CD4-positive, CD25-positive, alpha-beta regulatory T cell (primary cell): ENCODE measurements at regions not wholly inside any gene's neighbourhood (a gene's known extent, or its start where the extent isn't known, plus 50 kb on each side); places are given as distances from the start of the nearest gene placed in this dataset.

Source experiments
- ATAC-seq, 2 donors: fragments of 150-1000 bp; cut with Tn5 transposase; one replicate each; pipeline ENCODE4 v1.10.0; 2021; ENCODE audit warnings: low read depth in 2 of 2, moderate number of reproducible peaks in 2 of 2, moderate library complexity in 1 of 2
- DNase-seq, 3 donors: peaks; one replicate each; pipeline versions ENCODE4 v3.0.0 to v3.0.0-alpha.2; 2012 to 2022; ENCODE audit warnings: mixed read lengths in 1 of 3
- H3K27ac ChIP-seq: one replicate; pipeline ENCODE4 v1.7.0; 2013; ENCODE audit warnings: mild to moderate bottlenecking, low read length; ENCODE audit not compliant: insufficient read depth, poor library complexity, severe bottlenecking
- H3K27me3 ChIP-seq: one replicate; pipeline ENCODE4 v1.7.0; 2013; ENCODE audit warnings: low read length; ENCODE audit not compliant: control insufficient read depth, insufficient read depth
- H3K36me3 ChIP-seq: one replicate; pipeline ENCODE4 v1.7.0; 2013; ENCODE audit warnings: mild to moderate bottlenecking, low read length, moderate library complexity; ENCODE audit not compliant: control insufficient read depth, insufficient read depth
- H3K4me1 ChIP-seq: 2 replicates; pipeline ENCODE4 v1.7.0; 2013; ENCODE audit warnings: mild to moderate bottlenecking, low read length; ENCODE audit not compliant: insufficient read depth, control insufficient read depth, poor library complexity, severe bottlenecking
- H3K4me3 ChIP-seq: one replicate; pipeline ENCODE4 v1.7.0; 2013; ENCODE audit warnings: low read depth, mild to moderate bottlenecking, low read length, moderate library complexity
- H3K9me3 ChIP-seq, 2 experiments: 1 replicate in 1 of 2; 2 replicates in 1 of 2; pipeline ENCODE4 v1.7.0; 2013; ENCODE audit warnings: low read length in 2 of 2, mild to moderate bottlenecking in 1 of 2, moderate library complexity in 1 of 2; ENCODE audit not compliant: control insufficient read depth in 2 of 2
- H3K27ac Mint-ChIP-seq, 3 donors: one replicate each; pipeline ENCODE4 v1.8.0; 2020 to 2022; ENCODE audit warnings: mild to moderate bottlenecking in 3 of 3, mixed read lengths in 3 of 3, moderate library complexity in 2 of 3
- H3K27me3 Mint-ChIP-seq: one replicate; pipeline ENCODE4 v1.8.0; 2022; ENCODE audit warnings: mild to moderate bottlenecking, mixed read lengths
- H3K36me3 Mint-ChIP-seq: one replicate; pipeline ENCODE4 v1.8.0; 2020; ENCODE audit warnings: mixed read lengths
- H3K4me1 Mint-ChIP-seq, 4 donors: one replicate each; pipeline ENCODE4 v1.8.0; 2020 to 2022; ENCODE audit warnings: mixed read lengths in 4 of 4, mild to moderate bottlenecking in 1 of 4
- H3K4me3 Mint-ChIP-seq, 4 donors: one replicate each; pipeline ENCODE4 v1.8.0; 2020 to 2022; ENCODE audit warnings: mild to moderate bottlenecking in 4 of 4, mixed read lengths in 4 of 4, moderate library complexity in 3 of 4
- H3K9me3 Mint-ChIP-seq, 7 donors: one replicate each; pipeline ENCODE4 v1.8.0; 2020 to 2022; ENCODE audit warnings: mixed read lengths in 7 of 7, mild to moderate bottlenecking in 3 of 7, moderate library complexity in 2 of 7

- Mint-ChIP-seq H3K36me3 (no peaks in the 10 kb centered on the region), H3K4me1 (no peaks in the 10 kb centered on the region), H3K9me3 (peaks cover 3 to 9% (median 4%) of the 10 kb centered on the region in 7 donors), H3K27me3 (no peaks in the 10 kb centered on the region), H3K27ac (no peak overlapping the region), H3K4me3 (no peak overlapping the region)
- H3K27me3 ChIP-seq: no peaks in the 10 kb centered on the region
- ATAC-seq: no peak
- H3K36me3 ChIP-seq: no peaks in the 10 kb centered on the region
- H3K27ac ChIP-seq: no peak overlapping the region
- DNase-seq: no peak
- no peak overlapping the region for H3K4me3 ChIP-seq
- no peaks in the 10 kb centered on the region for H3K4me1 ChIP-seq
- H3K9me3 ChIP-seq: no peaks in the 10 kb centered on the region
Measured at GRCh38 chr9:28203036-28203435, 629.8 kb upstream of the C9orf72 start.

GRCh38 chr9:28206280-28206679, 633.0 kb upstream of the C9orf72 start:
- DNase-seq (no peak), ATAC-seq (no peak)
- Mint-ChIP-seq H3K27me3 (no peaks in the 10 kb centered on the region), H3K4me3 (no peak overlapping the region), H3K4me1 (no peaks in the 10 kb centered on the region), H3K36me3 (no peaks in the 10 kb centered on the region), H3K27ac (no peak overlapping the region), H3K9me3 (peaks cover 3 to 14% (median 4%) of the 10 kb centered on the region in 7 donors)
- Histone ChIP-seq H3K9me3 (no peaks in the 10 kb centered on the region), H3K27ac (no peak overlapping the region), H3K27me3 (no peaks in the 10 kb centered on the region), H3K36me3 (no peaks in the 10 kb centered on the region), H3K4me3 (no peak overlapping the region), H3K4me1 (no peaks in the 10 kb centered on the region)

GRCh38 chr9:28207657-28208056, 634.4 kb upstream of the C9orf72 start:
- Mint-ChIP-seq H3K4me3 (no peak overlapping the region), H3K4me1 (no peaks in the 10 kb centered on the region), H3K9me3 (peaks cover 0 to 15% (median 3%) of the 10 kb centered on the region in 7 donors), H3K27ac (no peak overlapping the region), H3K27me3 (no peaks in the 10 kb centered on the region), H3K36me3 (no peaks in the 10 kb centered on the region)
- Histone ChIP-seq H3K27ac (no peak overlapping the region), H3K9me3 (no peaks in the 10 kb centered on the region), H3K36me3 (no peaks in the 10 kb centered on the region), H3K4me1 (no peaks in the 10 kb centered on the region), H3K27me3 (no peaks in the 10 kb centered on the region), H3K4me3 (no peak overlapping the region)
- ATAC-seq (no peak), DNase-seq (no peak)

GRCh38 chr9:28209130-28209529, 635.8 kb upstream of the C9orf72 start:
- no peak overlapping the region for H3K4me3 ChIP-seq
- H3K27me3 ChIP-seq: no peaks in the 10 kb centered on the region
- H3K27ac ChIP-seq: no peak overlapping the region
- Mint-ChIP-seq H3K4me3 (no peak overlapping the region), H3K27ac (no peak overlapping the region), H3K4me1 (no peaks in the 10 kb centered on the region), H3K27me3 (no peaks in the 10 kb centered on the region), H3K36me3 (no peaks in the 10 kb centered on the region), H3K9me3 (peaks cover 0 to 11% (median 2%) of the 10 kb centered on the region in 7 donors)
- DNase-seq (no peak), ATAC-seq (no peak)
- H3K36me3 ChIP-seq: no peaks in the 10 kb centered on the region
- no peaks in the 10 kb centered on the region for H3K4me1 ChIP-seq
- no peaks in the 10 kb centered on the region for H3K9me3 ChIP-seq

GRCh38 chr9:28212979-28213378, 639.7 kb upstream of the C9orf72 start:
- Mint-ChIP-seq H3K27me3 (no peaks in the 10 kb centered on the region), H3K9me3 (peaks cover 0 to 9% (median 0%) of the 10 kb centered on the region in 7 donors), H3K4me3 (no peak overlapping the region), H3K27ac (no peak overlapping the region), H3K4me1 (no peaks in the 10 kb centered on the region), H3K36me3 (no peaks in the 10 kb centered on the region)
- ATAC-seq (no peak), DNase-seq (no peak)
- Histone ChIP-seq H3K27ac (no peak overlapping the region), H3K4me3 (no peak overlapping the region), H3K36me3 (no peaks in the 10 kb centered on the region), H3K27me3 (no peaks in the 10 kb centered on the region), H3K4me1 (no peaks in the 10 kb centered on the region), H3K9me3 (no peaks in the 10 kb centered on the region)

GRCh38 chr9:28215536-28216299, 642.4 kb upstream of the C9orf72 start:
- H3K27me3 Mint-ChIP-seq: no peaks in the 10 kb centered on the region
- no peaks in the 10 kb centered on the region for H3K4me1 Mint-ChIP-seq
- DNase-seq: no peak
- Histone ChIP-seq H3K27me3 (no peaks in the 10 kb centered on the region), H3K9me3 (no peaks in the 10 kb centered on the region), H3K36me3 (no peaks in the 10 kb centered on the region), H3K4me1 (no peaks in the 10 kb centered on the region), H3K27ac (no peak overlapping the region), H3K4me3 (no peak overlapping the region)
- no peak overlapping the region for H3K27ac Mint-ChIP-seq
- H3K36me3 Mint-ChIP-seq: no peaks in the 10 kb centered on the region
- H3K4me3 Mint-ChIP-seq: no peak overlapping the region
- no peak for ATAC-seq
- peaks cover 0 to 4% (median 0%) of the 10 kb centered on the region in 7 donors for H3K9me3 Mint-ChIP-seq

GRCh38 chr9:28232686-28233085, 659.4 kb upstream of the C9orf72 start:
- H3K36me3 ChIP-seq: no peaks in the 10 kb centered on the region
- Mint-ChIP-seq H3K9me3 (peaks cover 2 to 11% (median 4%) of the 10 kb centered on the region in 7 donors), H3K4me3 (no peak overlapping the region), H3K36me3 (no peaks in the 10 kb centered on the region), H3K4me1 (no peaks in the 10 kb centered on the region), H3K27ac (no peak overlapping the region), H3K27me3 (no peaks in the 10 kb centered on the region)
- no peak overlapping the region for H3K27ac ChIP-seq
- no peak overlapping the region for H3K4me3 ChIP-seq
- no peaks in the 10 kb centered on the region for H3K27me3 ChIP-seq
- H3K9me3 ChIP-seq: peaks cover 0 to 2% of the 10 kb centered on the region in 2 experiments
- DNase-seq: no peak
- H3K4me1 ChIP-seq: no peaks in the 10 kb centered on the region
- ATAC-seq: no peak
